NT2/D1 (cell line): ENCODE measurements at regions not wholly inside any gene's neighbourhood (a gene's known extent, or its start where the extent isn't known, plus 50 kb on each side); places are given as distances from the start of the nearest gene placed in this dataset.

Source experiments
- DNase-seq: peaks from one replicate; pipeline ENCODE4 v3.0.0-alpha.2; 2011; ENCODE audit warnings: low read depth, low spot score
- H3K27me3 ChIP-seq: 2 replicates; pipeline ENCODE4 v1.6.0; 2011; ENCODE audit warnings: mild to moderate bottlenecking; ENCODE audit not compliant: insufficient read length, insufficient read depth
- H3K36me3 ChIP-seq: 2 replicates; pipeline ENCODE4 v1.6.1; 2011; ENCODE audit warnings: mild to moderate bottlenecking, low read length, mixed read lengths; ENCODE audit not compliant: insufficient read depth, insufficient read length
- H3K4me1 ChIP-seq: 2 replicates; pipeline ENCODE4 v1.5.1; 2011; ENCODE audit not compliant: insufficient read depth, insufficient read length
- H3K4me3 ChIP-seq: 2 replicates; pipeline ENCODE4 v1.5.1; 2011; ENCODE audit warnings: low read depth; ENCODE audit not compliant: insufficient read length
- H3K9ac ChIP-seq: 2 replicates; pipeline ENCODE4 v1.6.0; 2011; ENCODE audit warnings: low read depth; ENCODE audit not compliant: insufficient read length
- H3K9me3 ChIP-seq: 2 replicates; pipeline ENCODE4 v1.5.1; 2011; ENCODE audit warnings: mild to moderate bottlenecking, low read length; ENCODE audit not compliant: insufficient read depth
- SUZ12 ChIP-seq: IDR thresholded peaks from 2 replicates; pipeline ENCODE4 v1.6.1; 2011; ENCODE audit not compliant: insufficient read length, insufficient read depth; ENCODE audit errors: extremely low read depth
- YY1 ChIP-seq: IDR thresholded peaks from 2 replicates; pipeline ENCODE4 v1.6.1; 2011; ENCODE audit not compliant: insufficient read length, insufficient read depth
- ZNF274 ChIP-seq: IDR thresholded peaks from 2 replicates; pipeline ENCODE4 v1.6.1; 2011; ENCODE audit warnings: mild to moderate bottlenecking, low read depth, low read length

DNA sequence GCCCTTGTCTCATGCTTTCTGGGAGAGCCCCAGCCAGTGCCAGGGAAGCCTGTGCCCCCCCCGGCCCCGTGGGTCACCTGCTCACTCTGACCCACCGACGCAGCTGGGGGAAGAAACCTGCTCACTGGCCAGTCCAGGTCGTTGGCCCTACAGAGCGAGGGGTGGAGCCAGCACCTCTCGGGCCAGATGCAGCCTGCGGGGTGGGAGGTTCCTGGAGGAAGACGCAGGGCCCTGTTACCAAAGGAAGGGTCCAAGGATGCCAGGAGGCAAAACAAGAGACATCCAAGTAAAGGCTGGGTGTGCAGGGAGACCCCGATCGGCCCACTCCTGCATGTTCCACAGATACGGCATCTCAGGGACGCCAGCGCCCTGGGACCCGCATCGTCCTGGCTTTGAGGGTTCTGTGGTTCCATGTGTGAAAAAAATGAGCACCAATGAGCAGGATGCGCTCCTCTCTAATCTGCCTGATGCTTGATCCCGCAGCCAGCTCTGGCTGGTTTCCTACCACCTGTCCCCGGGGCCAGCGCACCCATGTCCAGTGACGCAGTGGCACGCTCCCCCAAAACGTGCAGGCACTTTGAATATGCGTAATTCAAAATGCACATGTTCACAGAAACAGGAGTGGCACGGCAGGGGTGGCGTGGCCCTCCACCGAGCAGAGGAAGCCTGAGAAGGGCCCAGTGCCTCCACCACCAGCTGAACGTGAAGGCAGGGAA is 66.0 kb upstream of the GALNT9 start:
- peaks cover 15% of the 10 kb centered on the region for H3K4me1 ChIP-seq
- no peaks in the 10 kb centered on the region for H3K9me3 ChIP-seq
- peaks cover 93% of the 10 kb centered on the region for H3K27me3 ChIP-seq
- no peak overlapping the region for H3K9ac ChIP-seq
- no peak overlapping the region for H3K4me3 ChIP-seq
- TF ChIP-seq SUZ12, result no peak
- TF ChIP-seq YY1, result no peak
- TF ChIP-seq ZNF274, result no peak
- no peaks in the 10 kb centered on the region for H3K36me3 ChIP-seq
- no peak for DNase-seq

DNA sequence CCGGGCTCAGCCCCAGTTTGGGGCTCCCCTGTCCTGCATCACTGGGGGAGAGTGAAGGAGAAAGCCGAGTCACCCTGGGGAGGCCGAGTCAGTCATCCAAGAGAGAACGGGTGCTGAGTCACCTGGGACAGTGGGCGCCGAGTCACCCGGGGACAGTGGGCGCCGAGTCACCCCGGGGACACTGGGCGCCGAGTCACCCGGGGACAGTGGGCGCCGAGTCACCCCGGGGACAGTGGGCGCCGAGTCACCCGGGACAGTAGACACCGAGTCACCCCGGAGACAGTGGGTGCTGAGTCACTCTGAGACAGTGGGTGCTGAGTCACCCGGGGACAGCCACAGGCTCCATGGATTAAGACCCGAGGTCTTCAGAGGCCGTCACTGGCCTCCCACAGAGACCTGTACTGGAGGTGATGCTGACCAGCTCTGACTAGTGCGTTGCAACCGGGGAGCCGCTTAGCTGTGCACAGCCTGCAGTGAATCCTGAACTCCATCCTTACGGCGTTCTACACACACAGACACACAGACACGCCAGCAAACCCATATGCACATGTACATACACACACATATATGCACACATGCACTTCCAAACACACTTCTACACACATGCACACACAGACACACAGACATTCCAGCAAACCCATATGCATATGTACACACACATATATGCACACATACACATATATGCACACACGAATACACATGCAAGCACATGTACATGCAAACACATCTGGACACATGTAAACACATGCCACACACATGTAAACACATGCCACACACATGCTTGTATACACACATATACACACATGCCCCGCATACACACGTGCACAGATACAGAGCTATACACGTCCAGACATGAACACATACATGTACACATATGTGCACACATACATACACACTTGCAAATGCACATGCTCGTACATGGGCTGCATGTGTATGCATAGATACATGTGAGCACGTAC is 64.9 kb upstream of the GALNT9 start:
- no peak overlapping the region for H3K4me3 ChIP-seq
- H3K36me3 ChIP-seq, result no peaks in the 10 kb centered on the region
- H3K9ac ChIP-seq, result no peak overlapping the region
- H3K4me1 ChIP-seq, result peaks cover 8% of the 10 kb centered on the region
- no peaks in the 10 kb centered on the region for H3K9me3 ChIP-seq
- H3K27me3 ChIP-seq, result peaks cover 93% of the 10 kb centered on the region
- DNase-seq, result no peak
- no peak for TF ChIP-seq SUZ12
- TF ChIP-seq ZNF274, result no peak
- no peak for TF ChIP-seq YY1

DNA sequence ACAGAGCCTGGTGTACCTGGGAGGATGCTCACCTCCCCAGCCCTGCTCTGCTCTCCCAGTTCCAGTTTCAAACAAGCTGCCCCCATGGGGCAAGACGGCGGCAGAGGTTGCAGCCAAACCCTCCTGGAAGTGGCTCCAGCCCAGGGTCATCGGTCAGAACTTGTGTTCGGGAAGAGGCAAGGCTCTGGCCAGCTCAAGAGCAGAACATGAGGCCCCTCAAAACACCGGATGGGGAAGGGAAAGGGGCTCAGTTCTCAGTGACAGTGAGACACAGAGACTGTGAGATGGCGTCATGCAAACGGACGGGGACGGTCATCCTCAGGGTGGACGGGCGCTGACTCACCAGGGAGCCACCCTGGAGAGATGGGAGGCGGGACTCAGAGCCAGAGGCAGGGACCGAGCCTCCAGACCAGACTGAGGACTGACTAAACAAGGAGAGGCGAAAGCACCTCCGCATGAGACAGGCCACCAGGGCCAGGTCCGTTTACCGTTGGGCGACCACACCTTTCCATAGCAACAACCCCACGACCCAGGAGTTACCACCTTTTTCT is 63.9 kb upstream of the GALNT9 start:
- no peak overlapping the region for H3K9ac ChIP-seq
- DNase-seq, result no peak
- no peaks in the 10 kb centered on the region for H3K36me3 ChIP-seq
- peaks cover 93% of the 10 kb centered on the region for H3K27me3 ChIP-seq
- no peak for TF ChIP-seq ZNF274
- TF ChIP-seq SUZ12, result no peak
- no peak for TF ChIP-seq YY1
- H3K9me3 ChIP-seq, result no peaks in the 10 kb centered on the region
- no peak overlapping the region for H3K4me3 ChIP-seq
- peaks cover 11% of the 10 kb centered on the region for H3K4me1 ChIP-seq

DNA sequence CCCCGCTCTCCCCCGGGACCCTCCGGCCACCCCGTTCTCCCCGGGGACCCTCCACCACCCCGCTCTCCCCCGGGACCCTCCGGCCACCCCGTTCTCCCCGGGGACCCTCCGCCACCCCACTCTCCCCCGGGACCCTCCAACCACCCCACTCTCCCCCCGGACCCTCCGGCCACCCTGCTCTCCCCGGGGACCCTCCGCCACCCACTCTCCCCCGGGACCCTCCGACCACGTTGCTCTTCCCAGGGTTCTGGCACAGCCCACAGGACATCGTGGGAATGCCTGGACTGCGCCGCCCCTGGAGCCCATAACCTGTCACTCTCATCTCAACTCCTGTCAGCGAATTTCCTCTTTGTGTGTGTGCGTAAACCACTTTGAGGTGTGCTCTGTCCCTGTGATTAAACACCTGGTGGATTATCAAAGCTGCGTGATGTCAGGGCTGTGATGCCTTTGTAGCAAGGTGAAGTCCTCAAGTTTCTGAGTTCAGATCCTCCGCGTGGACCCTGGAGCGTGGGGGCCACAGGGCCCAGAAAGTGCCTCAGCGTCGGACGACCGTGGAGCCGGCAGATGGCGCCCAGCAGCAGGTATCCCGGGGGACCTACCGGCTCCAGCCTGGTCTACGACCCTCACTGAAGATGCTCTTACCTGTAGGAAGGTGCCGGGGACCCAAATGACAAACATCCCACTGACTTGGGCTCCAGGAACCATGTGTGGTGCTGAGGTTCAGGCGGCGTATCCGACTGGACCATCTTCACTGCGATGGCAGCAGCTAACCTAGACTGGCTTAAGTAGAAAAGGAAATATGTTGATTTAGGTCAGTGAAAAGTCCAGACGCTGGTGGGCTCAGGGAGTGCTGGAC is 63.2 kb upstream of the GALNT9 start:
- no peak for TF ChIP-seq YY1
- no peak for TF ChIP-seq ZNF274
- no peak for TF ChIP-seq SUZ12
- Histone ChIP-seq H3K4me1 (peaks cover 11% of the 10 kb centered on the region), H3K36me3 (no peaks in the 10 kb centered on the region), H3K9me3 (no peaks in the 10 kb centered on the region), H3K4me3 (no peak overlapping the region), H3K9ac (no peak overlapping the region), H3K27me3 (peaks cover 93% of the 10 kb centered on the region)
- no peak for DNase-seq

DNA sequence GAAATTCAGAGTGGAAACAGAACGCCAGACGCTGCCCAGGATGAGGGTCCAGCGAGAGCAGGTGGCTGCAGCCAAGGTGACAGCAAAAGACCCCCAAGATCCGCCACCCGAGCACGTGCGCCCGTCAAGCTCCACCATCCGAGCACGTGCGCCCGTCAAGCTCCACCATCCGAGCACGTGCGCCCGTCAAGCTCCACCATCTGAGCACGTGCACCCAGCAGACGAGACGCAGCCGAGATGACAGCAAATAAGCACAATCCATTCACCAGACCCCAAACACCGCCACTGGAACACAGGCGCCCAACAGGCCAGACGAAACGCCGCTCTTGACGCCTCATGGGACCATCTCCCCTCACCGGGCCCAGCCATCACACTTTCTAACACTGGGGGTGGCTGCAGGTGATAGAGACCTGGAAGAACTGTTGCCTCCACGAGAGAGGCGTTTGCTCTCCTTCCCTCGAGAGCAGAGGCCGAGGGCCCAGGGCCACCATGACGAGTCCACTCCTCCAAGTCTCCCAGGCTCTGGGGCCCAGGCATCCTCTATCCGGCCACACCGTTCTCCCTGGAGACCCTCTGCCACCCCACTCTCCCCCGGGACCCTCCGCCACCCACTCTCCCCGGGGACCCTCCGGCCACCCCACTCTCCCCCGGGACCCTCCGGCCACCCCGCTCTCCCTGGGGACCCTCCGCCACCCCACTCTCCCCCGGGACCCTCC is 62.1 kb upstream of the GALNT9 start:
- no peak for TF ChIP-seq ZNF274
- no peak for TF ChIP-seq YY1
- TF ChIP-seq SUZ12, result no peak
- no peak for DNase-seq
- Histone ChIP-seq H3K9me3 (no peaks in the 10 kb centered on the region), H3K4me1 (peaks cover 12% of the 10 kb centered on the region), H3K27me3 (peaks cover 93% of the 10 kb centered on the region), H3K36me3 (no peaks in the 10 kb centered on the region), H3K9ac (no peak overlapping the region), H3K4me3 (no peak overlapping the region)
